ENCODE measurements at regions not wholly inside any gene's neighbourhood (a gene's known extent, or its start where the extent isn't known, plus 50 kb on each side); places are given as distances from the start of the nearest gene placed in this dataset.

- Histone ChIP-seq H3K27ac (no peak overlapping the region), H3K4me1 (no peaks in the 10 kb centered on the region), H3K9ac (ENCODE audit: low read depth in 2 of 2, low read length in 2 of 2) (no peak overlapping the region), H3K36me3 (no peaks in the 10 kb centered on the region), H3K27me3 (no peaks in the 10 kb centered on the region), H3K9me3 (no peaks in the 10 kb centered on the region), H3K4me3 (no peak overlapping the region)
- TF ChIP-seq CTCF (IDR thresholded peaks at IDR 0.05): no peak
- intact Hi-C loops (cut with DNase I): no loop called here
- no peak for DNase-seq
These were observed 638.0 kb downstream of the NYAP2 start for GRCh38 chr2:226037526-226037925.

- Histone ChIP-seq H3K4me3 (peak overlapping the region; percentile 25), H3K27me3 (no peaks in the 10 kb centered on the region), H3K4me1 (no peaks in the 10 kb centered on the region), H3K9ac (ENCODE audit: low read depth in 2 of 2, low read length in 2 of 2) (no peak overlapping the region), H3K36me3 (no peaks in the 10 kb centered on the region), H3K27ac (no peak overlapping the region), H3K9me3 (no peaks in the 10 kb centered on the region)
- no peak for TF ChIP-seq CTCF (IDR thresholded peaks at IDR 0.05)
- intact Hi-C loops (cut with DNase I): no loop called here
- no peak for DNase-seq
These were observed 632.4 kb downstream of the NYAP2 start for GRCh38 chr2:226031647-226032501.

- H3K4me3 ChIP-seq: peak overlapping the region; percentile 25
- no peaks in the 10 kb centered on the region for H3K36me3 ChIP-seq
- no peaks in the 10 kb centered on the region for H3K9me3 ChIP-seq
- peak; percentile 30 for DNase-seq
- peak overlapping the region in 1 of 2 donors; percentile 49 for H3K9ac ChIP-seq (ENCODE audit: low read depth in 2 of 2, low read length in 2 of 2)
- no peak for TF ChIP-seq CTCF (IDR thresholded peaks at IDR 0.05)
- intact Hi-C loops (cut with DNase I): no loop called here
- H3K27me3 ChIP-seq: no peaks in the 10 kb centered on the region
- H3K4me1 ChIP-seq: no peaks in the 10 kb centered on the region
- H3K27ac ChIP-seq: no peak overlapping the region
These were observed 631.5 kb downstream of the NYAP2 start for GRCh38 chr2:226030788-226031646.

GRCh38 chr2:226030369-226030768 is 630.9 kb downstream of the NYAP2 start:
- Histone ChIP-seq H3K27me3 (no peaks in the 10 kb centered on the region), H3K36me3 (no peaks in the 10 kb centered on the region), H3K4me3 (no peak overlapping the region), H3K9me3 (no peaks in the 10 kb centered on the region), H3K4me1 (no peaks in the 10 kb centered on the region), H3K9ac (ENCODE audit: low read depth in 2 of 2, low read length in 2 of 2) (no peak overlapping the region), H3K27ac (no peak overlapping the region)
- TF ChIP-seq CTCF (IDR thresholded peaks at IDR 0.05): no peak
- DNase-seq: no peak
- intact Hi-C loops (cut with DNase I): no loop called here

- DNase-seq: no peak
- intact Hi-C loops (cut with DNase I): no loop called here
- Histone ChIP-seq H3K27me3 (no peaks in the 10 kb centered on the region), H3K9me3 (no peaks in the 10 kb centered on the region), H3K4me1 (no peaks in the 10 kb centered on the region), H3K9ac (ENCODE audit: low read depth in 2 of 2, low read length in 2 of 2) (no peak overlapping the region), H3K27ac (no peak overlapping the region), H3K4me3 (no peak overlapping the region), H3K36me3 (no peaks in the 10 kb centered on the region)
- no peak for TF ChIP-seq CTCF (IDR thresholded peaks at IDR 0.05)
These were observed 624.4 kb downstream of the NYAP2 start for GRCh38 chr2:226023946-226024345.
